HG03342 (cell line): ENCODE measurements at regions not wholly inside any gene's neighbourhood (a gene's known extent, or its start where the extent isn't known, plus 50 kb on each side); places are given as distances from the start of the nearest gene placed in this dataset.

Experiments
- ATAC-seq: cut with Tn5 transposase; IDR thresholded peaks from one replicate; pipeline ENCODE4 v1.9.1; 2021; ENCODE audit warnings: mild to moderate bottlenecking, moderate library complexity; ENCODE audit not compliant: unreplicated experiment

DNA sequence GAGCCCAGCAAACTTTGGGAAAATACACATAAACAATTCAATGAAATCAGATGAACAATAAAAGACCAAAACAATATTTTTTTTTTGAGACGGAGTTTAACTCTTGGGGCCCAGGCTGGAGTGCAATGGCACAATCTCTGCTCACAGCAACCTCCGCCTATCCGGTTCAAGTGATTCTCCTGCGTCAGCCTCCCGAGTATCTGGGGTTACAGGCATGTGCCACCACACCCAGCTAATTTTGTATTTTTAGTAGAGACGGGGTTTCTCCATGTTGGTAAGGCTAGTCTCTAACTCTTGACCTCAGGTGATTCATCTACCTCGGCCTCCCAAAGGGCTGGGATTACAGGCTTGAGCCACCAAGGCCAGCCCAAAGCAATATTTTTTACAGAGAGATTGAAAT, 1588.5 kb downstream of the BRINP3 start:
- no peak for ATAC-seq

DNA sequence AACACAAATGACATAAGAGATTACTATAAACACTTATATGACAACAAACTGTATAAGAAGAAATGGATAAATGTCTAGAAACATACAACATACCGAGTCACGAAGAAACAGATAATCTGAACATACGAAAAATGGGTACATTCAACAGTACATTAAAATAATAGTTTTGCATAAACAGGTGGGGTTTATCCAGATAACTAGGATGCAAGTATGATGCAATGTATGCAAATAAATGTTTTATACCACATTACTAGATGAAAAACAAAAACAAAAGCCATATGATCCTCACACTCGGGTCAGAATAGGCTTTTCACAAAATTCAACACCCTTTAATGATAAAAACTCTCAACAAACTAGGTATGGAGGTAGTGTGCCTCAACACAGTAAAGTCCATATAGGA, 1585.7 kb downstream of the BRINP3 start:
- ATAC-seq = no peak

DNA sequence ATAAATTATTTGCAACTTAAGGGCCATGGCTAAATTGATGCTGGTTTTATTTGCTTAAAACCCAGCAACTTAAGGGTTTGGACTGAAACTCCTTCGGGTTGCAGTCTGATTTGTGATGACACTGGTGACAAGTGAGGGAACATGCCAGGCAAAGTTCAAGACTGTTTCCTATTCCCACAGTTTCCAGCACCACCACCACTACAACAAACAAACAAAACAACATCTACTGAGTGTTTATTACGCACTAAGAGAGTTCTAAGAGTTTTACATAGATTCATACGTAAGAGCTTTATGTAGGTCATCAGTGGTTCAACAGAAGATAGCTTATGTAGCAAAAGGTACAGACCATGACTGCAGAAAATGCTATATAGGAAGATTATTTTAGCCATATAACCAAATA, 1582.1 kb downstream of the BRINP3 start:
- ATAC-seq = no peak

DNA sequence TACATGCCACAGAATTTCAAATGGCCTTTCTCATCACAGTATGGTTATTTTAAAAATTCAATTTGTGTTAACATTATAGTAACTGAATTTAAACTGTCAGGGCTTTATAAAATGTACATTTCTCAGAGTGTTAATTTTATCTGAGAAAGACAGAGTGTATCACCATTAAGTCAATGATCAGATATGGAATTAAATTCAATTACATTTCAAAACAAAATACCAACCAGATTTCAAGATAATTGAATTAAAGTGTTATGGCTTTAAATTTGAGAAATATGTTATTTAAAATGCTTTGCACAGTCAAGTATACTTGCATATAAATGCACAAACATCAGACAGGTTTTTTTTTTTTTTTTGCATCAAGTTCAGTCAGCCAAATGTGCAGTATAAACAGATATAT, 1574.4 kb downstream of the BRINP3 start:
- no peak for ATAC-seq

DNA sequence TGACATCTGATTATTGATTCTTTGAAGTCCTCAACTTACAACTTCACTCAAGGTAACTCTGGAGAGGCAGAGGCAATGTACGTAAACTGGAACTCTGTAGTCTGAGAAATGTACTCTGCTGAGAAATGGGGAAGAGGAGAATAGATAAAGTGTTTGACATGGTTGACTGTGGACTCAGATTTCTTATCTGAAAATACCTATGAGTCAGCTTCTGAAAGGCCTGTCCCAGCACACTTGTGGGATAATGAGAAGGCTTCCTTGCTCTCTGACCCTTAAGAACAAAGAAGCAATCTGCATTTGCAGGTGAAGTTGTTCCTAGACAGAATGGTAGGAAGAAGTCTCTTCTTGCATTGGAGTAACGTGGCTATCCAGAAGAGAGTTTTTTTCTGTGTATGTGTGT, 1573.5 kb downstream of the BRINP3 start:
- no peak for ATAC-seq

DNA sequence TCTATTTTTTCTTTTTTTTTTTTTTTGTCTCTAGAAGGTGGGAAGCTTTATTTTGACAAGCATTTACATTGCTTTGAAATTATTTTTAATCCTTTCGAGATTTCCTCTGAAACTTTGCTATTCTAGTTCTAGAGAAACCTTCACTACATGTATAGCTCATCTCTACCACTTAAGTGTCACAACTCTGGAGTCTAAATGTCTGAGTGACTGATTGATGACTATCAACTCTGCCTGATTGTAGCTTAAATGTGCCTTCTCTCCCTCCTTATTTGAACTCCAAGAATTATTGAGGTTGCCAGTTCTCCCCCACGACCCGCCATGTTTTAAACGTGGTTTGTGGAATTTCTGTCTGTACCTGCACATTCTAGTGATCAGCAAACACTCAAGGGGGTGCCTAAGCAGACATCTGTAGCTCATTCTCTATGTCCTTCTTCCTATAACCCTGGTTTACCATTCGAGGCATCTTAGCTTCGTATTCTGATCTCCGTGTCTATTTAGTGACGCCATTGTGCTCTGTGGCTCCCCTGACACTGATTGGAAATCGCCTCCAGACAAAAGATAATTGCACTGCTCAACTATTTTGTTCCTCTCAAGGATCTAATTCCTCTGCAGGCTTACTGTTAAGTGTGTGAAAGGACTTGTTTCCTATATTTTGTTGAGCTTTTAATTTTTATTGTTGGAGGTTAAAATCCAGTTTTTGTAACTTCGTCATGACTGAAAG, 1570.6 kb downstream of the BRINP3 start:
- ATAC-seq = no peak

DNA sequence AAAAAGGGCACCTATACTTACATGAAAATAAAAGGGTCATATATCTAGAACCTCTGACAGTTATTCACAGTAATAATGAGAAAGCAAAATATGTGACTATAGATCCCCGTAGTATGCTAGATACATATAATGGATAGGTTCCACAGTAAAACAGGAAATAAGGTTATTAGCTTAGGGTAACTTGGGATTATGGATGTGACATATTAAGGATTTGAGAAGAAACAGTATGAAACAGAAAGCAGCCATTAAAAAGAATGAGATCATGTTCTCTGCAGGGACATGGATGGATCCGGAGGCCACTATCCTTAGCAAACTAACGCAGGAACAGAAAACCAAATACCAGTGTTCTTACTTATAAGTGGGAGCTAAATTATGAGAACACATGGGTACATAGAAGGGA, 1547.3 kb downstream of the BRINP3 start:
- ATAC-seq = no peak

DNA sequence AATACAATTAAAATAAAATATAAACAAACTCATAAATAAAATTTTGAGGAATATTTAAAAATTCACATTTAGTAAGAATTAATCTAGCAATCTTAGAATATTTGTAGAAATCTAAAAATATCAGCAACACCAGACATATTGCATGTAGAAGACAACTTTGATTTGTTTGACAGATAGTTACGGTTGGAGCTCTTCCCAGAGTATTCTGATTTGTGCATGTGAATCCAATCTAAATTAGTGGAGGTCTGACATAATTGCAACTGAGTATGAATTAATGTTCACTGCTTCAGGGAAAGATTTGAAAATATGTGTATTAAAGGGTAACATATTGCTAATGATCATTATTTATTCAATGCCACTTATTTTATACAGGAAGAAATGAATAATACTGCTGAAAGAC, 1546.2 kb downstream of the BRINP3 start:
- ATAC-seq = no peak

DNA sequence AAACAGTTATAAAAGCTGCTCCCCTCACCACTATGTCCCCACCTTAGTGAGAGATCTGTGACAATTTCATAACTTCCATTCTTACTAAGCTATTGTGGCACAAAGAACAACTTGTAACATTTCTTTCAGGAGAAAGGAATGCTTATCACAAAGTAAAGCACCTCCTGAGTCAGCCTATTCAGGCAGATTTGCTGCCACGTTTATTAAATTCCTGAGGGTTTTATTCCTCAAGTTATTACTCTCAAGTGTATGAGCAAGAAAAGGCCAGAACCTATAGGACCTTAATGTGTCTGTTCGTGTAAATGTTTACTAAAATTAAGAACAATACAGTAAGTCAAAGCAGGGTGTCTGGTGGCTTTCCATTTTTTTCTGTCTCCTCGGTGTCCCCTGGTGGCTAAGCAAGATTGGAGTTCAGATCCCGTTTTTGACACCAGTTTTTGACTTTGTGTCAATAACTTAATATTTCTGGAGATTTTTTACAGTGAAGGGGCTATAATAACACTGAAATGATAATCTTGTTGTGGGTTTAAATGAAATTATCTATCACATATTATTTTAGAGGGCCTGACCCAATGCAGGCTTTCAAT, 1539.6 kb downstream of the BRINP3 start:
- no peak for ATAC-seq

DNA sequence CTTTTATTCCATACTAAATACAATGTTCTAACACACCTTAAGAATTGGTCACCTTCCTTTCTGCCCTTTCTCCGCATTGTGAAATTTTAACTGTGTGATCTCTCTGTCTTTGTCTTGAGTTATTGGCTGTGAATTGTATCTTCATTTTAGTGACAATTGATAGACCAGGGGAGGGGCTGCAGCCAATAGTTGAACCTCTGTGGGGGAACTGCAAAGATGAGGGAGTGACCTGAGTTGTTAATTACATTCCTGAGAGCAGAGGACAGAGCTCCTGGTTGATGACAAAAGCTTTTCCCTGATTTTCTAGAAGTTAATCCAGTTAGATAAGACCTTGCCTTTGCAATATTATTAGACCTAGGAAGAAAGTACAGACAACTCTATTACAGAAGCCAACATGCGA, 1535.7 kb downstream of the BRINP3 start:
- ATAC-seq = no peak

DNA sequence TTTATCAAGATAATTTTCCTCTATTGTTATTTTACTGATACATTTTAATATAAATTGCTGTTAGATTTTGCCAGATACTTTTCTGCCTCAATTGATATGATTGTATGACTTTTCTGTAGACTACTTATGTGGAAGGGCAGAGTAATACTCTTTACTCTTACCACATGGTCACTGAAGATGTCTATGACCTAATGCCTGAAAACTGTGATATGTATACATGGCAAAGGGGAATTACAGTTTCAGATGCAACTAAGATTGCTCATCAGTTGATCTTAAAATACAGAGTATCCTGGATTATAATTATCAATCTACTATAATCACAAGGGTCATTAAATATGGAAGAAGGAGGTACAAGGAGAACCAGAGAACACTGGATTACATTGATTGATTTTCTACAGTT, 1528.0 kb downstream of the BRINP3 start:
- ATAC-seq = no peak

DNA sequence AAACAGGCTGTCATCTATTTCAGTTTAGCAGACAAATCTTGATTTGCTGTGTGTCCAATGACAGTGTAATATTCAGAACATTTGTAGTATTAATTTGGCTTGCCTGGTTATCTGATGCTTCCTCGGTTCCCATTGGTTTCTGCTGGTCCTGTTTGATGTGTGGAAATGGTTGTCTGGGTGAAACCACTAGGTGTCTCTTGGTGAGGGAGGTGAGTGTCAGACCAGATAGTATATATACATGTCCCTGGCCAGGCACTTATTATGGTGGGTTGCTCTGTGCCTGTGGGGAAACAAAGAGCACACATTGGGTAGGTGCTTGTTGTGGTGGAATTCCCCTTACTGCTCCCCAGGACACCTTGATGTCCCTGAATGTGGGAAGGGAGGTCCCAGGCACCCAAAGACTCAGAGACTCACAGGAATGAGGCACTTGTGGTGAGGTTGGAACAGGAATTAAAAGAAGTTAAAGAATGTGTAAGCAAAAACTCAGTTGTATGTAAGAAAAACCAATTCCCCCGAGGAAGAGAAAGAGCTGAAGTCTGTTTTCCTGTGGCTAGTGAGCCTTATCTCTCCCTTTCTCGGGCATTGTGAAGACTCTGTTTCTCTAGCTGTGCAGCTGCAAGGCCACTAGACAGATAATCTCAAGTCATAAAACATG, 1519.1 kb downstream of the BRINP3 start:
- ATAC-seq = no peak

DNA sequence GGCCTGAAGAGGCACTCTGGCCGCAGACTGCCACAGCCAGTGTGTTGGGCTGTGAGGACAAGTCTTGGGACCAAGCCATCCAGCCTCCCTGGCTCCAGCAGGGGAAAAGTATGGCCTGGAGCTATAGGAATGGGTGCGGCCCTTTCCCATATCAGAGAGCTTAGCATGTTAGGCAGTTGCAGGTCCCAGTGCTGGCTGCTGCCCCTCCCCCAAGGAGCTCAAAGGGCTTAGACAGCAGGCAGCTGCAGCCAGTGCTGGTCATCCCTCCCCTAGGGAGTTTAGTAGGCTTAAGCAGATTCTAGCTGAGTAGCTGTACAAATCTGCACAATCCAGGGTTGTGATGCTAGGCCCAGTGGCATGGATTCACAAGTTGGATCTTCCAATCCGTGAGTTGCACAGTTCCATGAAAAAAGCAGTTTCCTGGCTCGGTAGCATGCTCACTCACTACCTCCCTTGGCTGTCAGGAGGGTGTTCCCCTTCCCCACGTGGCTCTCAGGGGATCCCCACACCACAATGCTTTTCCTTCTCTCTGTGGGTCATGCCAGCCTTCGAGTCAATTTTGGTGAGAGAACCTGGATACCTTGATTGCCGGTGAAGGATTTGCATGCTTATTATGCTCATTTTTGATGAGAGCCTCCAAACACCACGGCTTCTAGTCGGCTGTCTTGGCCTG, 1490.8 kb downstream of the BRINP3 start:
- no peak for ATAC-seq

DNA sequence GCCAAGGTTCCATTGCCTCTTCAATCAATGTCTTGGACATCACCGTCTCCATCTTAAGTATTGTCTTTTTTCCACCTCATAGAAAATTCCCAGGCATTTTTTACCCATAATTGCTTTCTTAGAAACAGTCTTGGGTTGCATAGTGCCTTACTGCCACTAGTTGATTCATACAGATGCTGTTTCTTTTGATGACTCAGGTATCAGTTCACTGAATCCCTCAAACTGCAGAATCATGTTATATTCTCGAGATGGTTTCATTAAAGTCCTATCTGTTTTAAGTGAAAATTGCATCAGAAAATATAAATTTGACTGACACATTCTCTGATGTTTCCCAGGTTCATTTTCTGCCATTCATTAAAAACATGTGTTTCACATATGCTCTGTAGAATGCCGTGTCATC, 1489.1 kb downstream of the BRINP3 start:
- ATAC-seq = no peak

DNA sequence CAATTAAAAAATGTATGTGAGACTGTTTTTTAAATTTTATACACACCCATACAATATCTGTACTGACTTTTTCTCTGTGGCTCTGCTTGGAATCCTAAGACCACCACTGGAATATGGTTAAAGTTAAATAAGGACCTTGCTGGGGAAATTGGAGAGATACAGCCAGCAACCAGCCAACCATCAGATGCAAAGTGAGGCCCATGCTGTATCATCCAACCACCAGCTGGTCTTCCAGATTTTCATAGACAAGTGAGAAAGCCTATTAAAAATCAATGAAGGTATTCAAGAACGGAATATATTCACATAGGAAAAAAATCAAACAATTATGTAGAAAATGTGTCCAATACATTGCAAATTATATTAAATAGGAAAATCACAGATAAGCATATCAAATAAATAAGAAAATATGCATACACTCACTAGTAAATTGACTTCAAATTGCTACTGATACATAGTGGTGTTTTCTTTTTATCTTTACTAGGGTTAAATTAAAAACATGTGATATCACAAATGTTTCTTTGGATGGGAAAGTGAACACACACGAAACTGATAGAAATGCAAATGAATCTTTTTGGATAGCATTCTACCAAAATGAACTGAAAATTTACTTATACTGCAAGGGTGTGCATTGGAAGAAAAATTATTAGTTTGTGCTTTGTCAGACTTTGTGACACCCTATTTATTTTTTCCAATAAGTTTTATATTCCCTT, 1486.3 kb downstream of the BRINP3 start:
- ATAC-seq = no peak

DNA sequence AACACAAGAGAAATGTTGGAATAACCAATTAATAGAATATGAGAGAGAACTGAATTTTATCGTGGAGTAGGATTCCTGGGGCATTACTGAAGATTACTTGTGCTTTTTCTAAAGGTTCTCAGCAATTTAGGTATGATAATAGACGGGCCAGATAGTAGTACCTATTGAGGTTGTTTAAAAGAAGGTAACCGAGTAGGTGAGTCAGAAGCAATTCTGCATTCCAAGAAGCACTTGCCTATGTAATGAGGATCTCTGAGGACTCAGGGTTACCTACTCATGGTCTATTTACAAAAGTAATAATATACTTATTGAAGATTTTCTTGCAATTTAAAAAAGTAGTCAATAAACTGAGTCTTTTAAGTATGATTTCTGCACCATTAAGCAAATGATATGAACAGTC, 1469.8 kb downstream of the BRINP3 start:
- ATAC-seq = no peak

DNA sequence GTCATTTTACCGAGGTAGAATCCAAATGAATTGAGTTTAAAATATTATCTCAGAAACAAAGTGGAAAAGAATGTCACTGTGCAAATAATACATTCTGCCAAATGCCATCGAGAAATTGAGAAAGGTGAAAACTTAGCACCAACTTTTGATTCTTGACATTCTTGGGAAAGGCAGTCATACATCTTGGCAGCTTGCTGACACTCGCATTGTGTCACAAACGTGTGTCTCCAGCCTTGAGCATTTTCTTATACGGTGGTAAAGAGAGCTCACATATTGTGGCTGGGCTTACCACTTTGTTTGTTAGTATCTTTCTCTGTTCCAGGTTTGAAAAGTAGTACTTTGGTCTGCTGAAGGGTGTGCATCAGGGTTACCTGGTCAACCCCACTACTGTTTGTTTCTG, 1456.1 kb downstream of the BRINP3 start:
- no peak for ATAC-seq

DNA sequence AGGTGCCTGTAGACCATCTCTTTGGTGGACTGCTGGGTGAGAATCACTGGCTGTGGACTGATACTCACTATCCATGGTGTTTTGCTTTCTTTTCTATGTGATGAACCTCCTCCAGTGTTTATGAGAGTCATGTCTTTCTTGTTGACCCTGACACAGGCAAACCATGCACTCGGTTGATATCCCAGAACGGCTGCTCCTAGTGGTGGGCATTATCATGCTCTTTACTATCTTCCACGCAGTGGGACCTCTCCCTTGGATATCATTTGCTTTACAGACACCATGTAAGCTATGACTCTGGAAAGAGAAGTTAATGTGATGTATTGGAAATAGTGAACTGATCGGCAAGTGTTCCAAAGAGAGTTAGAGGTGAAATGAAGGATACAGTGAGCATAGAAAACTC, 1455.6 kb downstream of the BRINP3 start:
- no peak for ATAC-seq

DNA sequence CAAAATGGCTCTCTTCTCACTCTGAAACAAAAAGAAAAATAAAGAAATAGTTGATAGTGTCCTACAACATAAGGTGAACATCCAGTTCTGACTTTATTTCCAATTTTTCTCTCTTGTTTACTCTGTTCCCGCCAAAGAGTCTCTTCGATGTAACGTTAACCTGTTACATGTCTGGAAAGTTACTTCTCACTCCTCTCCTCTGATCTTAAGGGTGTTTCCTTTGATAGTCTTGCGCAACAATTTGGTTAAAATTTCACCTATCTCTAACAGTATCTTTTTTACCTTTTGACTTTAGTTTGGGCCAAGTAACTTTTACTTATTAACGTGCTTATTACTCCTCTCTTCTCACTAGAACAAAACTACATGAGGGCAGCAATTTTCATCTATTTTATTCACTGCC, 1450.2 kb downstream of the BRINP3 start:
- ATAC-seq = no peak

DNA sequence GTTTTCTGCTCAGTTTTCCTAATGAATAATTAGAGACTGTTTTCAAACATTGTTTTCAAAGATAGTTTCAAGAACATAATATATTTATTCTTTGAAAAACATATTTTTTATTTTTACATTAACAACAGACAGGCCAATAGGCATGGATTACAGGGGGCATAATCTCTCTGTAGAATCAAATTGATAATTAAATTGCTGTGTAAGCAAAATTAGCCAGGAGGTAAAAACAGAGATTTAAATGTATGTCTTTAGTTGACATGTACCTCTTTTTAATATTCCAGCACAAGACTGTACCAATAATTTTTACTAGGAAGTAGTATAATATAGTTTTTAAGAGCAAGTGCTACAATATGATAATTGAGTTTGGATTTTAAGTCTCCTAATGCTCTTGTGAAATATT, 1444.5 kb downstream of the BRINP3 start:
- no peak for ATAC-seq

DNA sequence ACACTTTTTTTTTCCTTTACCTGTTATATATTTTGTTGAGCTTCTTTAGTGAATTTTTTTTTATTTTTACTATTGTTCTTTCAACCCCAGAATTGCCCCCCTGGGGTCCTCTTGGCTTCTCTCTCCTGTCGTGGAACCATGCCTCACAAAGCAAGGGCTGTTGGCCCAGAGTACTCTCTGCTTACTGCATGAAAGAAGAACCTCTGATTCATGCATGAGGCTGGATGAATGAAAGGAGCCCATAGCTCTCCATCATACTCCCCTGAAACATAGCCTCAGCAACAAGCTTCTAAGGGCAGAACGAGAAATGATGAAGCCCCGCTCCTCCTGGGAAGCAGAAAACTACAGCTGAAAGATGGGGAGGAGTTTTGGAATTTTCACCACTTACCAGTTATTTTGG, 1441.0 kb downstream of the BRINP3 start:
- no peak for ATAC-seq
